ENCODE measurements at regions not wholly inside any gene's neighbourhood (a gene's known extent, or its start where the extent isn't known, plus 50 kb on each side); places are given as distances from the start of the nearest gene placed in this dataset.

- TF ChIP-seq ARID5B (CRISPR knock-in tag; IDR thresholded peaks at IDR 0.05) (peak; percentile 55), FOXA1 (IDR thresholded peaks at IDR 0.05) (peak; percentile 74), FOXA1 (CRISPR knock-in tag; IDR thresholded peaks at IDR 0.05) (no peak), SP1 (IDR thresholded peaks at IDR 0.05) (no peak), SP1 (CRISPR knock-in tag; IDR thresholded peaks at IDR 0.05) (no peak), ARID4A (CRISPR knock-in tag; IDR thresholded peaks at IDR 0.05; ENCODE audit: borderline replicate concordance) (no peak), SATB2 (CRISPR knock-in tag; IDR thresholded peaks at IDR 0.05) (no peak), MBD4 (IDR thresholded peaks at IDR 0.05; ENCODE audit: borderline replicate concordance, low read length) (no peak), YEATS2 (CRISPR knock-in tag; IDR thresholded peaks at IDR 0.05; ENCODE audit: borderline replicate concordance) (no peak), RBM39 (IDR thresholded peaks at IDR 0.05; ENCODE audit: low read depth, low read length, poor library complexity, severe bottlenecking) (no peak), RNF2 (conservative IDR thresholded peaks at IDR 0.05; ENCODE audit: low read depth) (no peak), SUZ12 (IDR thresholded peaks at IDR 0.05; ENCODE audit: low read depth, low read length) (no peak), ZNF232 (CRISPR knock-in tag; IDR thresholded peaks at IDR 0.05; ENCODE audit: borderline replicate concordance) (no peak), ZNF282 (IDR thresholded peaks at IDR 0.05; ENCODE audit: partially characterized antibody) (no peak), KLF13 (CRISPR knock-in tag; IDR thresholded peaks at IDR 0.05) (no peak), POGZ (CRISPR knock-in tag; IDR thresholded peaks at IDR 0.05) (no peak), HOXA9 (CRISPR knock-in tag; IDR thresholded peaks at IDR 0.05; ENCODE audit: borderline replicate concordance) (no peak), ADNP (CRISPR knock-in tag; IDR thresholded peaks at IDR 0.05) (no peak), SIX1 (CRISPR knock-in tag; IDR thresholded peaks at IDR 0.05; ENCODE audit: borderline replicate concordance) (no peak), EP300 (IDR thresholded peaks at IDR 0.05; ENCODE audit: low read depth in 2 of 2, low read length in 2 of 2) (peak in 1 of 2 experiments; percentile 28; a peak in 1 of 4 replicates), EP300 (CRISPR knock-in tag; IDR thresholded peaks at IDR 0.05; ENCODE audit: borderline replicate concordance) (no peak), NFRKB (IDR thresholded peaks at IDR 0.05) (no peak), ARNTL (CRISPR knock-in tag; IDR thresholded peaks at IDR 0.05) (no peak), NCOA1 (CRISPR knock-in tag; IDR thresholded peaks at IDR 0.05) (no peak)
- TF ChIP-seq, protein P1, sequence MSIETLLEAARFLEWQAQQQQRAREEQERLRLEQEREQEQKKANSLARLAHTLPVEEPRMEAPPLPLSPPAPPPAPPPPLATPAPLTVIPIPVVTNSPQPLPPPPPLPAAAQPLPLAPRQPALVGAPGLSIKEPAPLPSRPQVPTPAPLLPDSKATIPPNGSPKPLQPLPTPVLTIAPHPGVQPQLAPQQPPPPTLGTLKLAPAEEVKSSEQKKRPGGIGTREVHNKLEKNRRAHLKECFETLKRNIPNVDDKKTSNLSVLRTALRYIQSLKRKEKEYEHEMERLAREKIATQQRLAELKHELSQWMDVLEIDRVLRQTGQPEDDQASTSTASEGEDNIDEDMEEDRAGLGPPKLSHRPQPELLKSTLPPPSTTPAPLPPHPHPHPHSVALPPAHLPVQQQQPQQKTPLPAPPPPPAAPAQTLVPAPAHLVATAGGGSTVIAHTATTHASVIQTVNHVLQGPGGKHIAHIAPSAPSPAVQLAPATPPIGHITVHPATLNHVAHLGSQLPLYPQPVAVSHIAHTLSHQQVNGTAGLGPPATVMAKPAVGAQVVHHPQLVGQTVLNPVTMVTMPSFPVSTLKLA (IDR thresholded peaks at IDR 0.05), result no peak
These were observed 301.8 kb upstream of the SEMA6D start (continued) for GRCh38 chr15:47415539-47415971.
